Fibroblast of skin of back (primary cell): ENCODE measurements at regions not wholly inside any gene's neighbourhood (a gene's known extent, or its start where the extent isn't known, plus 50 kb on each side); places are given as distances from the start of the nearest gene placed in this dataset.

Experiments used
- DNase-seq: peaks from one replicate; pipeline ENCODE4 v3.0.0-alpha.2; 2013

DNA sequence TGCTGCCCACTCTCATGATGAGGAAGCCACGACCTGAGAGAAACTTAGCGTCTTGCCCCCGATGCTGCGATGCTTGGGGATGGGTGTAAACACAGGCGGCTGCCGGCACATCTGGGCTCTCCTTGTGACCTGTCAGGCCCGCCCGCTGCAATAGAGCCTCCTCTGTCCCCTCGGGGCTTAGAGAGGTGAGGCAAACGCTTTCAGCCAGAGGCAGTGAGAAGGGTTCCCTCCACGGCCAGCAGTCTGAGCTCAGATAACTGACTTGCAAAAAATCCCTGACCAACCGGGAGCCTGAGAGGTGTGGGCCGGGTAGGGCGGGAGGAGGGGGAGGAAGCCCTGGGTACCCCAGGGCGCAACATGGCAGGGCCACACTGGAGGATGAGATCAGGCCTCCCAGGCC is 260.6 kb downstream of the C16orf95 start:
- DNase-seq: no peak

DNA sequence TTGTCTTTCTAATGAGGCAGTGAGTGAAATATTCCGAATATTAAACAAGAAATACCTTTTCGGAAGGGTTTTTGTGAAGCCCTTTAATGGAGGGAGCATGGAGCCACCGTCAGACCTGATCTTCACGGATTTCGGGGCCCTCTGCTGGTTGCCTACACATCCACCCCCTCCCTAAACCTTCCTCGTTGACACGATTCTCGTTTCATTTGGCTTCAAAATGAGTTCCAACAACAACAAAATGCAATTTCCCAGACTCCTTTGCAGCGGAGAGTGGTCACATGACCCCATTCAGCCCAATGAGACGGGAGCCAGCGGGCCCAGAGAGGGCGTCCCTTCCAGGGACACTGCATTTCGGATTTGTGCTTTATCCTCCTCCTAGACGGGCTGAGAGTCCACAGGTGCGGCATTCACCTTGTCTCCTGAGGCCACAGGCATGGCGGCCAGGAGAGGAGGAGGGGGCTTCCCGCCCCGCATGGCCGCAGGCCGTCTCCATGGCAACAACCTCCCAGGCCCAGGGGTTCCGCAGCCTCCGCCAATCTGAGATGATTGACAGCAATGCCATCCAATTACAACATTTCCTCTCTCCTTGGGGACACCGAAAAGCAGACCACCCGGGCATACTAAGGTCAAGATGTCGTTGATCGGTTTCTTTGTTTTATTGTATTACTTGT is 259.8 kb downstream of the C16orf95 start:
- peak; percentile 22 for DNase-seq

DNA sequence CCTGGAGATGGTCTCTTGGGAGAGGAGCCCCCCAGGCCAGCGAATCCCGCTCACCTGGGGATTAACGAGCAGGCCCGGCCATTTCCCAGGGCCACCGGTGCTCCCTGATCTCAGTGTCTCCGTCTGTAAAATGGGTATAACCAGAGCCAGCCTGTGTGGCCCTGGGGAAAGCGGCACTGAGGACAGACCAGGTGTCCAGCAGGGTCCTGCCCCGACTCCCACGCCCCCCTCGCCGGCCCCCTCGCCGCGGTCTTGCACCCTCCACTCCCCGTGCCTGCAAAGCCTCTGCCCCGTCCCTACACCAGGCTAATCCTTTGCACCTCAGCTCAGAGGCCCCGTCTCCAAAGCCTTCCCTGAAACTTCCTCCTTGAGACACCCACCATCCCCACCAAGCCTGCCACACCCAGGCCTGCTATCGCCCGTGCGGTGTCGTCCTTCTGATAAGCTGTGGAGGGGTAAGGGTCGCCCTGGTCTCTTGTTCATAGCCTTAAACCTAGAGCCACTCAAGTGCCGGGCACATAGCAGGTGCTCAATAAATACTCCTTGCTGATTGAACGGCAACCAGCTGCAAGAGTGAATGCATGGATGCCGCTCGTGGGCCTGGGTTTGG is 259.1 kb downstream of the C16orf95 start:
- no peak for DNase-seq

DNA sequence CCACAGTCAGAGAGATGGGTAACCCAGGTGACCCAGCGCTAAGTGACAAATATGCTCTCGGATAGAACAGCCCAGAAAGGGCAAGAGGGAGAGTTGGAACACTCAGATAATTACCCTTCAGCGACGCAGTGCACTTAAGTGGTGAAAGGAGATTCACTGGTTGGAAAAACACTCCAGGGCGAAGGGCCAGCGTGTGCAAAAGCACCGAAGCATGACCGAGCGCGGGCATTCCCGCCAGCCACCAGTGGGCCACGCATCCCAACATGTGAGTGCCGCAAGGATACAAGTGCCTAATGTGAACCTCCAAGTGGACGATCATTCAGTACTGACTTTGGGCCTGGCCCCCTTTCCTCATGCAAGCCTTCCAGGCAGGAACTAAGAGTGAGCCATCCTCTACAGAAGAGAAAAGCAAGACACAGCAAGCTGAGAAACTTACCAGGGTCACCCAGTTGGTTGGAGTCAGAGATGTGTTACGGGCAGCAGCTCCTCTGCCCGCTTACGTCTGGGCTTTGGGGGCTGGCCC is 258.4 kb downstream of the C16orf95 start:
- no peak for DNase-seq

DNA sequence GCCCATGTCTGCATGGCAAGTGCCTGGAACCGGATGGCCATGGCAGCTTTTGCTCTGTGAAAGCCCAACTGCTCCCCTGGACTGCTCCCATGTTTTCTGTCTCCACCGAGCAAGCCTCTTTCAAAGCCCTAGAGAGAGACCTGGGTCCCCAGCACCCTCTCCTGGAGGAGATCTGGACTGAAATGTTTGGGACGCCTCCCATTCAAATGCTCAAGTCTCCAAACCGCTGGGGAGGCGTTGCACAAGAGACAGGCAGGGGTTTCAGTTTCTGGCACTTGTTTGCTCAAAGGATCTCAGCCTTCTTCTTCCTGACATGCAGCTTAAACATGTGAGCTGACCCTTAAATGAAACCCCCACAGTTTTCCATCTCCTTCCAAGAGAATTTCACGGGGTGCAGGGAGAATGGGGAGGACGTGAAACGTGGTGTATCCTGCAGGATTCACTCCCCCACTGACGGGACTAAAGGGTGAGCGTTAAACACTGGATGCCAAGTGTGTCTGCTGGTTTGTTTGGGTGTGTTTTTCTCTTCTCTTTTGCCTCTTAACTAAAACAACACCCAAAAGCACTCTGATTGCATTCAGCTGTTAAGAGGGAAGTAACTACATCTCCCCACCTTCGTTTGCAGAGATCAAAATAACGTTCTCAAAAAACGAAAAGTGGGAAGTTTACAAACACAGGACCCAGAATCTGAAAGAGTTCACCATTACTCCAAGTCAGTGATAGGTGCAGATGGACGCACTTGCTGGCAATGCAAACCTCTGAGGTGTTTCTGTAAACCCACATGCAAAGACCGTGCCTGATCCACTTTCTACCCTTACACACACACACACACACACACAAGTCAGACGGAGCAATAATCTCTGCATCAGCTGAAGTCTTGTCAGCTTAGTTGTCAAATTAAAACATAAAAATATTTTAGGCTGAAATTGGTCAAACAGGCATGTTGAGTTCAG is 256.9 kb downstream of the C16orf95 start:
- DNase-seq: peak; percentile 77

DNA sequence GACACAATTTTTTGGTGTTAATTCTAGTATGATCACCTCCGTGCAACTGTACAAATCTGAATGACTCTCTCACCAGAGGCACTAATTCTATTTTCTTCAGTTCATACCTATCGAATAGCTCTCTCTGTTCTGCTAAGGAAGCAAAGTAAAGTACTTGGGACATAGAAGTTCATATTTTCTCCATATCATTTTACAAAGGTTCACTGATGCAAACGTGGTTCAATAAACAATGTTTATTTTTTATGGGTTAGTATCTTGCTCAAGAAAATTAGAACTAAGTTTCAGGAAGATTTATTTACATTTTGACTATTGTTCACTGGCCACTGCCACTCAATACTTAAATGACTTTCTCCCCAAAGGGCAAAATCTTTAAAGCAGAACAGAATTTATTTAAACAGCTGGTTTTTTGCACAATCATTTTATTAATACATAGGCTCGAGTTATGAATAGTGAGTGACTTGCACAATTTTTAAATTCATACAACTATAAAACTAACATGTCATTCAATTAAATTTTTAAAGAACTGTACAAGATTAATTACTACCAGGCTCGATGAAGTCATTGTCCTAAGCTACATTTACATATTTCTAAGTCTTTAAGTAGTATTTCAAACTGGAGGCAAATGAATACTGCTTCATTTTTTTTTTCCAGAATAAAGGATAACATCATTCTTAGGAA is 255.8 kb downstream of the C16orf95 start:
- DNase-seq: no peak

DNA sequence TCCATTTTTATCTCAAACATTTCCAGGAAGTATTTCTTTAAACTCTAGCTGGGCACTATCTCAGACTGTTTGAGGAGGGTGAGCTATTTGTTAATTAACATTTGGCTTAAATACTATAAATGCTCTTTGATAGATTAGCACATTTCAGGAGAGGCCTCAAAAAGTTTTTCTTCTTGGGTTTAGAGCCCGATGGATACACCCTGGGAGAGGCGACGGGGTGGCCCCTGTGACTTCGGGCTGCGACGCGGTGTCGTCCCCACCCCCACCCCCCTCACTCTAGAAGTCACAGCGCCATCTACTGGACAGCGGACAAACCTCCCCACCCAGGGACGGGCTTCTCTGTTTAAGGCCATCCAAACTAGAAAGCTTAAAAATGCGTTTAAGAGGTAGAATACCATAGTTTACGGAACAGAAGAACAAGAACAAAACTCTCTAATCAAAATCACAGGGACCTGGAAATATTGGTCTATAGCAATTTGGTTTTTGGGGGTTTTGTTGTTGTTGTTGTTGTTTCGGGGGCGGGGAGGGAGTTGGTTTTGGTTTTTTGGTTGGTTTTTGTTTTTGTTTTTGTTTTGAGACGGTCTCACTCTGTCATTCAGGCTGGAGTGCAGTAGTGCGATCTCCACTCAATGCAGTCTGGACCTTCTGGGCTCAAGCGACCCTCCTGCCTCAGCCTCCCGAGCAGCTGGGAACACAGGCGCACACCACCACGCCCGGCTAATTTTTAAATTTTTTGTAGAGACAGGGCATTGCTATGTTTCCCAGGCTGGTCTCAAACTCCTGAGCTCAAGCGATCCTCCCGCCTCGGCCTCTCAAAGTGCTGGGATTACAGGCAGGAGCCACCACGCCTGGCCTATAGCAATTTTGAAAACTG is 254.4 kb downstream of the C16orf95 start:
- DNase-seq: peak; percentile 74

DNA sequence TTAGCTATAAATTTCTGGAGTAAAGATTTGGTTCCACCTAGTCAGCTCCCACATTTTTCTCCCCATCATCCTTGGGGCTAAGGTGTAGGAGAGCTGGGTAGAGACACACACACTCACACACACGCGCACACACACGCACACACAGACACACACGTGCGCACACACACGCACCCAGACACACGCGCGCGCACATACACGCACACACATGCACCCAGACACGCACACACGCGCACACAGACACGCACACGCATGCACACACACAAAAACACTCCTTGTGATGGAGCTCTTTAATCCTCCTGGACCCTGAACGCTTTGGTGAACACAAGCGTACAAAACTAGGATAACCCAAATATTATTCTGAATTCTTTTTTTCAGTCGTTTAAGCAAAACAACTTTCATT is 253.6 kb downstream of the C16orf95 start:
- DNase-seq: no peak

DNA sequence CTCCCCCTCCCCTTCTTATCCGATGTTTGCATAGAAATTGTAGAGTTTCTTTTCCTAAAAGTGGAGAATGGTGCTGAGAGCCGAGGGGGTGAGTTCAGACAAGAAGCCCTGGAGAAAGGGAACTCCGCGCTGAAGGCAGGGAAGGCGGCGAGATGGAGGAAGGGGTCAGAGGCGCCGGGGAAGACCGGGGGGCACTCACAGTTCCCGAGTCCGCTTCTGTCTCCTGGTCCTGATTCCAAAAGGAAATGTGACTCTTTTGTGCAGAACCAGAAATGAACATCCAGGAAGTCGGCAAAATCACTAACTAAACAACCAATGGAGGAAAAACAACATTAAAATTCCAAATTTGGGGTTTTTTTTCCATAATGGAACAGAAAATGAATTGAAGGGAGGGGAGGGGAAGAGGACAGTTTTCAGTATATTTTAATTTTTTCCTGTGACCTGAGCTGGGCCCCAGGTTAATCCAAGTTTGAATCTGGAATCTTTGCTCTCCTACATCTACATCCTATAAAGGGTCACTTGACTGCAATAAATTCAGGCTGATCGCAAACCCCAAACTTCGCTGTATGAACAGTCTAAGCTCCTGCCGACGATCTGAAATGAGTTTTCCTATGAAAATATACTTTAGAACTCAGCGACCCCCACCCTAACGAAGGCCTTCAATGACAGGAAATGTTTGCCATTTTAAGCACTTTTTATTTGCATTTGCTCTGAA is 252.3 kb downstream of the C16orf95 start:
- DNase-seq: no peak

DNA sequence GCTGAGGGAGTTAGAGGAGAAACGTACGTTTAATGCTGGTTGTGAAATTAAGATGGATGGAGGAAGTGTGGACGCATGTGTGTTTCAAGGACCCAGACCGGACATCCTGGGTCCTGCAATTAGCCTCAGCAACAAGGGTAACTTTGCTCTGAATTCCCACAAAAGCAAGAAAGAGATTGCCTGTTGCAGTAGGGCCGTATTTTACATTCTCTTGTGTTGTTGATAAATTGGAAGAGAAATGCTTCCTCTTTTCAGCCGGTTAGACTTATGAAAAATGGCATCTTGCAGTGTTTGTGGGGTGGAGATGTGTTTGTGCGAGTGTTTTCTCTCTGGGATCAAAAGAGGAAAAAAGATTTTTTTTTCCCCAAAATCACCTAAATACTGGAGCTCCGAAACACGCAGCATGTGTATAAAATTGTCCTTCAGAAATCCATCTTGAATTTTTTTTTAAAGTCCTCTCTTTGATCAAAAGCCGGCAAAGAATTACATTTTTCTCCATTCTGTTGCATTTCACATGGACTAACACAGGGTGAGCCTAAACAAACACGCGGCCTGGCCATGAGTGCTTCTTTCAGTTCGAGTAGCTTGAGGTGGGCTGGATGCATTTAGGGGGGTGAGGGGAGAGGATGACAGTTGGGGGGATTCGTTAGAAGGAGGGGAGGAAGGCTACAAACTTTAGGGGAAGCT is 251.6 kb downstream of the C16orf95 start:
- no peak for DNase-seq

DNA sequence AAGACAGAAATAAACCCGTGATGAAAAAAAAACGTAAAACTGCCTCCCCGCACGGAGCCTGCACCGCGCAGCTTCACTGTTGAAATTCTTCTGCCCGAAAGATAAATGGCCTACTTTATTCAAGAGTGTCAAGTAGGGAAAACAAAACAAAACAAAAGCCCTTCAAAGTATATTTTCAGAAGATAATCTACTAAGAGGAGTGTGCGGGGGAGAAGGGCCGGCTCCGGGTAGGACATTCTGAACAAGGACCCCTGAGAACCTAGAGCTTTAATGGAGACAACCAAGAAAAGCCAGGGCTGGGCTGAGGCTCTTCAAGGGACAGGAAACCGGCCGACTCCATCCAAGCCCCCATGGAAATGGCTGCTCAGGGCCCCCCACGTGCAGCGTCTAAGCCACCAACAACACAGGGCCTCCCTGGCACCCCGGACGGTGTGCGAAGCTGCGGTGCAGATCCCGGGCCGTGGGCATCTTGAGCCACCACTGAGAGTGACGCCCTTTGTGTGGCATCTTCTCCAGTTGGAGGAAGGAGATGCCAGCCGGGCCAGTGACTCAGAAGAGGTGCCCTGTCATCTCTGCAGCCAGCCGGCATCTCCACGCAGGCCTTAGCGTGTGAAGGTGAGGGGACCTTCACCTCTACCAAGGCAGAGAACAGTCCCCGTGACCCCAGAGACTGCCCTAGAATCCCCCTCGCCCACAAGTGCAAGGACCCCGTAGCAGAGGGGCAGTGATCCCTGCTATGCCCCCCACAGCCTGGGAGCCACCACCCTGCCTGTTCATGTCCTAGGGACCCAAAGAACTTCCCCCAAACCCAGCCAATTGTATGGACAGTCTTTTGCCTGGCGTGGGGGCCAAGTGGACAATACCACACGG is 250.8 kb downstream of the C16orf95 start:
- no peak for DNase-seq

DNA sequence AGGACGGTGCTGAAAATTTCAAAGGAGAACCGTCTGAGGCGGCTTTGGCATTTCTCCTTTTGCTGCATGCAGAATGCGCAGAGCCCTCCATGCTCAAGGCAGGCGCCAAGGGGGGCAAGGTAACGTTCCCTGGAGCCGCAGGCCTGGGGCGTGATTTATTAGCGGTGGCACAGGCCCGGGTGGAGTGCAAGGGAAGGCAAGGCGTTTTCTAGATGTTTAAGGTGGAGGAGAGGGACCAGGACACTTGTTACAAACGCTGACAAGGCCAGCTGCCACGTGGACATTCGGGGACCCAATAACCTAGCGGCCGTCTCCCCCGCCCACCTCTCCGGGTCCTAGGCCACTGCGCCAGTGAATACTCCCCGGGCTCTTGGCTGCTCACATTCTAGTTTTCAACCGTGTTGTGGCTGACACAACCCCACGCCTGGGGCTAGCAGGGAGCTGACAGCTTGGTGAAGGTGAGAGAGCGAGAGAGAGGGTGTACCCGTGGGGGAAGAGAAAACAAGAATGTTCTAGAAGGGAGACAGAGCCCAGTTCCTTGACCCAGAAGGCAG is 250.1 kb downstream of the C16orf95 start:
- DNase-seq: no peak

DNA sequence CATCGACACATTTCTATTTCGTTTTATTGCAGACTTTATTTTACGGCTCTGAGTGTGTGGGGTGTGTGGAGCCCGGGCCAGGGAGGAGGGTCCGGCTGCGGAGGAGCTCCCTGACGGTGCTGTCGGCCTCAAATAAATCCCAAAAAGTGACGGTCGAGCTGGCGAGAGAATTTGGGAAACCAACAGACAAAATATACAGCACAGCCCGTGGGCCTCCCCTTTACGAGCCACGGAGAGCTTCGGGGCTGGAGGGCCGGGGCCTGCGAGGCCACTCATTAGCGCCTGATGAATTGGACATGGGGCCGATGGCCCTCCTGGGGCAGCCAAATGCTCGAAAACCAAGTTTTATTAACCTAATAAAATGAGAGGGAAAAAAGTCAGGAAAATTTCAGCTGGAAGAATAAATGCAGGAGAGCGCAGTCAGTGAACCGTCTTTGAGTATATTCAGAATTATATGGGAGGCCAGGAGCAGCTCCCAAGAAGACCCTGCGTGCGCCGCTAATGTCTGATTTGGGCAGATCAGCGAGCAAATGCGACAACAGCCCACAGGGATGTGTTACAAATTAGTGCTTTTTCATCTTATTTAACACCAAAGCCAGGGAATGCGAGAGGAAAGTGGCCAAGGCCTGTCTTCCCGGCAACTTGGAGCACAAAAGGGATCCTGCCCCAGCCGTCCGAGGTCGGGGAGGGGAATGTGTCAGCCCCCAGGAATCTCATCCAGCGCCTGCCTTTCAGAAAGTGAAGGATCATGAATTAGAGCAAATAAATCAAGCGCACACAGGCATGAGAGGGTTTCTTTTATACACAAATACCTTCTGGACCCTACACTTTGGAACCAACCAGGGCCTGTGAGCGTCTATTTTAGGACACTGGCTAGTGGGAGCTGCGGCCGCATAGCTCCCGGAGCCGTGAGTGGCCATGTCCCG is 249.1 kb downstream of the C16orf95 start:
- DNase-seq: peak; percentile 18

DNA sequence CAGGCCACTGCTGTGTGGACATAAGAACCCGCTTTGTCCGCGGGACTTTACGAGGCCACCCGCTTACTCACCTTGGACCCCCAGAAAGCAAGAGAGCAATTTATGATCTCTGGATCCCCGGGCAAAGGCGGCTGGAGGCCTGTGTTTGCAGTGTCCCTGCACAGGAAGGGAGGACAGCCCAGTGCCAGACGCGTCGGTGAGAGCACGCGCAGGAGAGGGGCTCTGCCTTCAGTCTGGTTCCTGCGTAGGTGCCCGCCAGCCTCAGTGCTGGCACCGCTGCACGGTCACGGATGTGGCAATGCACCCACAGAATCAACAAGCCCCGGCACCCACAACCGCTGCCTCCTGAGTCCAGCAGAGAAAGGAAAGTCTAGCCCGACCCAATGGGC is 248.4 kb downstream of the C16orf95 start:
- no peak for DNase-seq

DNA sequence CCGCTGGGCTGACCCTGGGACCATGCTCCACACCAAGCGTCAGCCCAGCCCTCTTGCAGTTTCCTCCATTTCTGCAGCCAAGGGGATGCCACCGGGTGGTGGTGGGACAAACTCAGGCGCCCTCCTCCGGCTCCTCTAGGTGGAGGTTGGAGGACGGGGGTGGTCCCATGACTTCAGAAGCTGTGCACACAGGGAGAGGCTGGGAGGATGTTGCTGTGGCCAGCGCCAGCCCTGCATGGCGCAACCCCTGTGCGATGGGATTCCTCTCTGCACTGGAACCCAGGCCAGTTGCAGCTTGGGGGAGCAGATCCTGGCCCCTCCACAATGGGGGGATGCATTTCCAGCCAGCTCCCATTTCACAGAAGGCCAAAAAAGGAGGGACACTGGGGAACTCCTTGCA is 246.5 kb downstream of the C16orf95 start:
- no peak for DNase-seq

DNA sequence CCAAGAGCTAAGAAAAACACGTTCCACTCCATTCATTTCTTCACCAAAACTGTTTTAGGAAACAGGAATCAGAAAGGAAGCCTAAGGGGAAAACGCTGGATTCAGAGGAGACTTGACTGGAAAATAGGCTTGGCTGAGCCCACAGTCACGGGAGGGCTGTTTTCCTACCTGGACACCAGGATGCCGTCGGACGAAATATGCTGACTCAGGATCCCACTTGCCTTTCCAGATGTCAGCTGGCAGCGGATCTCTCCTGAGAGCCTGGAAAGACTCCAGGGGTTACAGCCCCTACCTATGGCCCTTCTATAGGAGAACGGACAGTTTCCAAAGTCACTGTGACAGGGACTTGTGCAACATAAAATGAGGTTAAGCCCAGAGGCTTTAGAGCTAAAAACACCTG is 245.1 kb downstream of the C16orf95 start:
- DNase-seq: no peak

DNA sequence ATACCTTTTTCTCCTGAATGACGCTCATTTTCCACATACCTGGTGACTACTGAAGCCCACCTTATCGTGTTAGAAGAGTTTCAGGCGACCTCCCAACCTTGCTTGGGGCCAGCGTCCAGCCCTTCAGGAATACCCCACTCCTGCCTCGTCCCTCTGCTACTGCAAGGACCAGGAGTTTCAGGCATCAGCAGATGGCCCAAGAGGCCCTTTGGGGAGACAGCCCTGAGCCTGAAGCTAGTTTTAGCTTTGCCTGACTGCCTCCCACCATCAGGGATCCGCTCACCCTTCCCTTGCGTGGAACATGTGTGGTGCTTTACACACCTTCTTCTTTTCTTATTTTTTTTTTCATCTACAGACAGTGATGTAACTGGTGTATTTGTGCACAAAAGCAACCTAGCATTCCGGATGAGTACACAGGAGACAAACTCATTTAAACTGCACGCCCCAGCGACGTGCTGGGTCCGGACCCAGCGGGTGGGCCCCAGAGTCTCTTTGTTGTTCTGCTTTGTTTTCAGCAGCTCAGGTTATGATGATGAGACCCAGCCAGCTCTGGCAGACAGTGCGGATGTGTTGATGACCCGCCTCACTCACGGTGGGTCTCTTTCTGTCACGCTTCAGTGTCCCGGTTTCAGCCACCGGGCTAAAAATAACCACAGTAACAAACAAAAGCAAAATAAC is 242.4 kb downstream of the C16orf95 start:
- no peak for DNase-seq
